Keratinocyte (primary cell): ENCODE measurements at regions not wholly inside any gene's neighbourhood (a gene's known extent, or its start where the extent isn't known, plus 50 kb on each side); places are given as distances from the start of the nearest gene placed in this dataset.

ENCODE experiments used
- DNase-seq: peaks from one replicate; pipeline ENCODE4 v3.0.0-alpha.2; 2011; ENCODE audit warnings: low read depth, missing footprints, low spot score
- FAIRE-seq: peaks from 2 replicates; lab custom pipeline; 2011; peaks lifted over from hg19 to GRCh38; lab: Jason Lieb, UNC
- H2AFZ ChIP-seq: 2 replicates; pipeline ENCODE4 v1.6.0; 2012; ENCODE audit warnings: low read length, control low read depth, inconsistent platforms; ENCODE audit not compliant: control insufficient read depth
- H3K27ac ChIP-seq: 2 replicates; pipeline ENCODE4 v1.5.1; 2011; ENCODE audit warnings: low read length; ENCODE audit not compliant: control insufficient read depth, insufficient read depth
- H3K27me3 ChIP-seq: 3 replicates; pipeline ENCODE4 v1.6.0; 2011; ENCODE audit warnings: low read length; ENCODE audit not compliant: control insufficient read depth, insufficient read depth; ENCODE audit errors: extremely low read depth
- H3K36me3 ChIP-seq, 2 experiments: 2 replicates in 1 of 2; 3 replicates in 1 of 2; pipeline ENCODE4 v1.5.1; 2011; ENCODE audit warnings: low read length in 2 of 2, mild to moderate bottlenecking in 1 of 2; ENCODE audit not compliant: control insufficient read depth in 2 of 2, insufficient read depth in 2 of 2; ENCODE audit errors: extremely low read depth in 1 of 2
- H3K4me1 ChIP-seq: 3 replicates; pipeline ENCODE4 v1.5.1; 2011; ENCODE audit warnings: low read length; ENCODE audit not compliant: control insufficient read depth, insufficient read depth; ENCODE audit errors: extremely low read depth
- H3K4me2 ChIP-seq: 3 replicates; pipeline ENCODE4 v1.6.0; 2011; ENCODE audit warnings: low read depth, low read length; ENCODE audit not compliant: control insufficient read depth, insufficient read depth; ENCODE audit errors: extremely low read depth
- H3K4me3 ChIP-seq, 3 experiments: fragments of 200-600 bp in 1 of 3; sonication (generic) in 1 of 3; 2 replicates in 2 of 3; 3 replicates in 1 of 3; pipeline ENCODE4 v1.5.1; 2011 to 2016; ENCODE audit warnings: low read length in 3 of 3, mild to moderate bottlenecking in 3 of 3, control low read depth in 2 of 3, inconsistent platforms in 1 of 3, low read depth in 1 of 3, mixed read lengths in 1 of 3, mixed run types in 1 of 3, moderate library complexity in 1 of 3; ENCODE audit not compliant: control insufficient read depth in 2 of 3, insufficient read depth in 2 of 3; ENCODE audit errors: extremely low read depth in 1 of 3
- H3K79me2 ChIP-seq: 2 replicates; pipeline ENCODE4 v1.6.0; 2012; ENCODE audit warnings: low read length; ENCODE audit not compliant: control insufficient read depth, insufficient read depth
- H3K9ac ChIP-seq: 3 replicates; pipeline ENCODE4 v1.6.0; 2011; ENCODE audit warnings: low read length; ENCODE audit not compliant: control insufficient read depth, insufficient read depth; ENCODE audit errors: extremely low read depth
- H3K9me1 ChIP-seq: 3 replicates; pipeline ENCODE4 v1.6.0; 2011; ENCODE audit warnings: low read length; ENCODE audit not compliant: control insufficient read depth, insufficient read depth; ENCODE audit errors: extremely low read depth
- H3K9me3 ChIP-seq: 2 replicates; pipeline ENCODE4 v1.5.1; 2012; ENCODE audit warnings: low read depth, low read length; ENCODE audit not compliant: control insufficient read depth
- H4K20me1 ChIP-seq: 3 replicates; pipeline ENCODE4 v1.6.0; 2011; ENCODE audit warnings: low read length; ENCODE audit not compliant: control insufficient read depth, insufficient read depth; ENCODE audit errors: extremely low read depth
- EZH2 ChIP-seq: IDR thresholded peaks from one replicate; pipeline ENCODE4 v1.6.1; 2012; ENCODE audit warnings: inconsistent platforms, mild to moderate bottlenecking, low read length, moderate library complexity
- dilution Hi-C: fragments of 300-500 bp; cut with MboI; formaldehyde crosslinking; loops from one replicate; pipeline ENCODE4 v1.7.0; 2020; ENCODE audit warnings: low sequenced_read_pairs; ENCODE audit not compliant: extremely low pct_ligation_motif_present
- TF ChIP-seq, protein P1 (sequence below), 3 experiments: IDR thresholded peaks in 1 of 3; conservative IDR thresholded peaks in 1 of 3; optimal IDR thresholded peaks in 1 of 3; 2 replicates in 2 of 3; 3 replicates in 1 of 3; pipeline versions ENCODE3 to v1.5.1; 2011; ENCODE audit warnings: low read length in 3 of 3, mild to moderate bottlenecking in 3 of 3, moderate library complexity in 2 of 3, control low read depth in 1 of 3, inconsistent platforms in 1 of 3; ENCODE audit not compliant: insufficient read depth in 2 of 3; ENCODE audit errors: extremely low read depth in 1 of 3

DNA sequence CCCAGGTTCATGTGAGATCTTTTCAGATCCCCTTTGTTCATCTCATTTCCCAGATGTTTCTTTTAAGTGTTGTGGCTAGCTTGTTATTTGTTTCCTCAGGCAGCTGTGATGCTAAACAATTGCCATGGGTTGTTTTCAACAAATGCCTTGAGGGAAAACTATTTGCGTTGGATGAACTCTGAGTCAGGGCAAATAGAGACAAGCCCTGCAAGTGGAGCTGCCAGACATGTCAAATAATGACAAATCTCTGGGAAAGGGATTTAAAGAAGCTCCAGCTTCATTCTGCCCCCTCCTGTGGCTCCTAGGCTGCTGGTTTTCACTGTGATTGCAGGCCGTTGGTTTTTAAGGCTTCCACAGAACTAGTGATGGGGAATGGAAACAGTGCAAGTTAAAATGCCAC lies 272.4 kb upstream of the SP8 start:
- FAIRE-seq = peak; percentile 5
- Histone ChIP-seq H2AFZ (no peak overlapping the region), H3K27ac (no peak overlapping the region), H3K36me3 (no peaks in the 10 kb centered on the region), H3K9me3 (peaks cover 7% of the 10 kb centered on the region), H3K4me3 (no peak overlapping the region), H3K4me1 (peaks cover 5% of the 10 kb centered on the region), H3K4me2 (no peak overlapping the region), H3K9me1 (no peaks in the 10 kb centered on the region), H3K27me3 (no peaks in the 10 kb centered on the region), H4K20me1 (no peaks in the 10 kb centered on the region), H3K79me2 (no peaks in the 10 kb centered on the region), H3K9ac (no peak overlapping the region)
- TF ChIP-seq, protein P1, sequence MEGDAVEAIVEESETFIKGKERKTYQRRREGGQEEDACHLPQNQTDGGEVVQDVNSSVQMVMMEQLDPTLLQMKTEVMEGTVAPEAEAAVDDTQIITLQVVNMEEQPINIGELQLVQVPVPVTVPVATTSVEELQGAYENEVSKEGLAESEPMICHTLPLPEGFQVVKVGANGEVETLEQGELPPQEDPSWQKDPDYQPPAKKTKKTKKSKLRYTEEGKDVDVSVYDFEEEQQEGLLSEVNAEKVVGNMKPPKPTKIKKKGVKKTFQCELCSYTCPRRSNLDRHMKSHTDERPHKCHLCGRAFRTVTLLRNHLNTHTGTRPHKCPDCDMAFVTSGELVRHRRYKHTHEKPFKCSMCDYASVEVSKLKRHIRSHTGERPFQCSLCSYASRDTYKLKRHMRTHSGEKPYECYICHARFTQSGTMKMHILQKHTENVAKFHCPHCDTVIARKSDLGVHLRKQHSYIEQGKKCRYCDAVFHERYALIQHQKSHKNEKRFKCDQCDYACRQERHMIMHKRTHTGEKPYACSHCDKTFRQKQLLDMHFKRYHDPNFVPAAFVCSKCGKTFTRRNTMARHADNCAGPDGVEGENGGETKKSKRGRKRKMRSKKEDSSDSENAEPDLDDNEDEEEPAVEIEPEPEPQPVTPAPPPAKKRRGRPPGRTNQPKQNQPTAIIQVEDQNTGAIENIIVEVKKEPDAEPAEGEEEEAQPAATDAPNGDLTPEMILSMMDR (optimal IDR thresholded peaks at IDR 0.05 in 1 of 3, IDR thresholded peaks at IDR 0.05 in 1 of 3, conservative IDR thresholded peaks at IDR 0.05 in 1 of 3; ENCODE audit: extremely low read depth in 1 of 3, insufficient read depth in 2 of 3, low read length in 3 of 3) = no peak
- no peak for TF ChIP-seq EZH2
- no peak for DNase-seq
- dilution Hi-C loops = no loop called here

DNA sequence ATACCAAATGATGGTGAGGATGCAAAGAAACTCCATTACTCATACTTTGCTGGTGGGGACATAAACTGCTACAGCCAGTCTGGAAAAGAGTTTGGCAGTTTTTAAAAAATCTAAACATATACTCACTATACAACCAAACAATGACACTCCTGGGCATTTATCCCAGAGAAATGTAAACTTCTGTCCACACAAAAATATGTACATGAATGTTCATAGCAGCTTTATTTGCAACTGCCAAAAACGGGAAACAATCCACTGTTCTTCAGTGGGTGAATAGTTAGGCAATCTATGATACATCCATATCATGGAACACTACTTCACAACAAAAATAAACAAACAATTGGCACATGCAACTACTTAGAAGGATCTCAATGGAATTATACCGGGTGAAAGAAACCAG lies 276.4 kb upstream of the SP8 start:
- Histone ChIP-seq H3K4me3 (no peak overlapping the region), H3K27ac (no peak overlapping the region), H3K36me3 (no peaks in the 10 kb centered on the region), H3K9ac (no peak overlapping the region), H3K4me1 (peaks cover 10% of the 10 kb centered on the region), H3K4me2 (no peak overlapping the region), H4K20me1 (no peaks in the 10 kb centered on the region), H3K9me3 (peaks cover 5% of the 10 kb centered on the region), H3K9me1 (no peaks in the 10 kb centered on the region), H3K27me3 (no peaks in the 10 kb centered on the region), H3K79me2 (no peaks in the 10 kb centered on the region), H2AFZ (no peak overlapping the region)
- dilution Hi-C loops = no loop called here
- DNase-seq = no peak
- FAIRE-seq = no peak
- TF ChIP-seq EZH2 = no peak
- TF ChIP-seq, protein P1 (optimal IDR thresholded peaks at IDR 0.05 in 1 of 3, IDR thresholded peaks at IDR 0.05 in 1 of 3, conservative IDR thresholded peaks at IDR 0.05 in 1 of 3; ENCODE audit: extremely low read depth in 1 of 3, insufficient read depth in 2 of 3, low read length in 3 of 3) = no peak
